ENCODE measurements at regions not wholly inside any gene's neighbourhood (a gene's known extent, or its start where the extent isn't known, plus 50 kb on each side); places are given as distances from the start of the nearest gene placed in this dataset.
A peak's percentile ranks its signal among the peaks of the same experiment; 100 is the strongest.
"Not testable (repeated sequence)": the region's sequence is repeated elsewhere in the genome, so short reads cannot be mapped to it uniquely, and the experiment has no call there.

DNA sequence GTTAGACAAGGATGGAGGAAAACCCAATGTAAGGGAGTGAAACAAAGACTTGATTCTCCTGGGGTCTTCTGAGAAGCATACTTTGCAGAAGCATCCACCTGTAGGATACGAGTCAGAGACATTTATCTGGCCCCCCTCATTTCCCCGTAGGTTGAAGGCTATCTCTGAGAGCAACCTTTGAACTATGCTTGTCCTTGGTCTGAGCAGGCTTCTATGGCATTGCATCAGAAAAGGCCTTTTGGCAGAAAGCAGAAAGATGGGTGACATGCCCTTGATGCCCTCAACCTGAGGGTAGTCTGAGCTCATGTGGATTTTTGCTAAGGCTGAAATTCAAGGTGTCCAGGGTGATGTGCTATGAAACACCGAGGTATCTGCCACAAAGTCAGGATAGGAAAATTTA, 131.6 kb upstream of the SGO1 start:
- no peak for DNase-seq

DNA sequence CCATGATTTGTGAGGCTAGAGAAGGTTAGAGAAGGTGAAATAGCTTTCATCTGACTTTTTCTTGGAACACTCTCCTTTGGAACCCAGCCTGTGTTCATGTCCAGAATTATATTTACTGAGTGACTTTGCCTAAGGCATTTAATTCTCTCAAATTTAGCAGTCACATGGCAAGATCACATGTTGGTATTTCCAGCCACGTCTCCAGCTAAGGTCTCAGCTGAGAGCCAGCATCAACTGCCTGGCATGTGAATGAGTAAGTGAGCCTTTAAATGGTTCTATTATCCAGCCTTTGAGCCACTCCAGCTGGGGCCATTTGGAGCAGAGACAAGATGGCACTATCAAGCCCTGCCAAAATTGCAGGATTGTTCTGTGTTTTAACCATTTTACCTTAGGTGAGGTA, 130.2 kb upstream of the SGO1 start:
- DNase-seq: no peak

- peak; percentile 80 for DNase-seq
Observed at GRCh38 chr3:20310629-20311028, 124.6 kb upstream of the SGO1 start.

- DNase-seq: no peak
Observed at GRCh38 chr3:20307383-20307782, 121.4 kb upstream of the SGO1 start.

GRCh38 chr3:20305647-20306046, 119.6 kb upstream of the SGO1 start:
- no peak for DNase-seq

GRCh38 chr3:20302766-20303165, 116.8 kb upstream of the SGO1 start:
- no peak for DNase-seq

DNA sequence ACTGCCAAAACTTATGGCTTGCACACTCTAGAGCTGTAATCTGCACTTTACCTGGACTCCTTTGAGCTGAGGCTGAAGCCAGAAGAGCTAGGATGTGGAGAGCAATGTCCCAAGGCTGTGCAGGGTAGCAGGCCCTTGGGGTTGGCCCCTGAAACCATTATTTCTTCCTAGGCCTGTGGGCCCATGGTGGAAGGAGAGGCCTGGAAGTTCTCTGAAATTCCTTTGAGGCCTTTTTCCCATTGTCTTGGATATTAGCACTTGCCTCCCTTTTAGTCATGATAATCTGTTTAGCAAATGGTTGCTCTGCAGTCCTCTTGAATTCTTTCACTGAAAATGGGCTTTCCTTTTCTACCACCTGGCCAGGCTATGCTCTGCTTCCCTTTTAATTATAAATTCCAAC, 102.0 kb upstream of the SGO1 start:
- DNase-seq: no peak

DNA sequence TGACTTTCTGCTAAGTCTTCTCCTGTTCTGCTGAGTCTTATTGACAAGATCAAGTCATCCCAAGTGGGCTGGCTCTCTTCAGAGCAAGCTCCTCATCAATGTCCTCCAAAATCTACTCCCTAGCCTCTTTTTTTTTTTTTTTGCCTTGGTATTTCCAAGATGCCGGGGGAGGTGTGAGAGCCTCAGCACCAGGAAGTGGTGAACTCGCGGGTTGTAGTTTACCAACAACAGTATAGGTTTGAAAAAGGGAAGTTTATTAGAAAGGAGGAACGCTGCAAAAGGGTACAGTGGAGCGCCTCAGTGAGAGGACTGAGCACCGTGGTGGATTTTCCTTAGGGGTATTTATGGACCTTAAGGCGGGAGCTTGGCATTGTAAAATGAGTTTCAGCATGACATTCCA, 94.3 kb upstream of the SGO1 start:
- no peak for DNase-seq

GRCh38 chr3:20265977-20266376, 80.0 kb upstream of the SGO1 start:
- not testable (repeated sequence) for DNase-seq

- DNase-seq: no peak
Observed at GRCh38 chr3:20264900-20265567, 79.0 kb upstream of the SGO1 start.

DNA sequence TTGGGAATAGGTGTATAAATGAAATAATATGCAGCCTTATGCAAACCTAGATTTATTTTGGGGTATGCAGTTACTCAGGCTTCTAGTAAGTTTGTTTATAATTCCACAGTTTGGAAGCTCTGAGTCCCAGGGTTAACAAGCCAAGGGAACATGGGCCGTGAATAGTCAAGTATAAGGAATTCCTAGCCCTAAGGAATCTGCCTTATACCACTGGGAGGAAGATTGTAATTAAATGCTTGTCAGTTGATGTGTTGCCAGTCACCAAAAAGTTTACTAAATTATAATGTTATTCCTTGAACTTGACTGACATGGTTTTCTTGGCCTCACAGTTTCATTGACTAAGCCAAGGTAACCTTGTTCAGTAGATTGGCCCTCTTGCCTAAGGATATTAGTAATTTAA, 72.4 kb upstream of the SGO1 start:
- no peak for DNase-seq

DNA sequence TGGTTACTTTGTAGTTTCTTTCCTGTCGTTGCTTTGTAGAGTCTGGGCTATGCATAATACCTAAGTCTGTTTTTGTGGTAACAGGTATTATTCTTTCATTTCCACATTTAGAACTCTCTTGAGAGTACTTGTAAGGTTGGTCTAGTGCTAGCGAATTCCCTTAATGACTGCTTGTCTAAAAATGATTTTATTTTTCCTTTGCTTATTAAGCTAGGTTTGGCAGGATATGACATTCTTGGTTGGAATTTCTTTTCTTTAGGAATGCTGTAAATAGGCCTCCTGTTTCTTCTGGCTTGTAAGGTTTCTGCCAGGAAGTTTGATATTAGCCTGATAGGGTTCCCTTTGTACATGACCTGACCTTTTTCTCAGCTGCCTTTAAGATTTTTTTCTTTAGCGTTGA, 70.1 kb upstream of the SGO1 start:
- no peak for DNase-seq

DNA sequence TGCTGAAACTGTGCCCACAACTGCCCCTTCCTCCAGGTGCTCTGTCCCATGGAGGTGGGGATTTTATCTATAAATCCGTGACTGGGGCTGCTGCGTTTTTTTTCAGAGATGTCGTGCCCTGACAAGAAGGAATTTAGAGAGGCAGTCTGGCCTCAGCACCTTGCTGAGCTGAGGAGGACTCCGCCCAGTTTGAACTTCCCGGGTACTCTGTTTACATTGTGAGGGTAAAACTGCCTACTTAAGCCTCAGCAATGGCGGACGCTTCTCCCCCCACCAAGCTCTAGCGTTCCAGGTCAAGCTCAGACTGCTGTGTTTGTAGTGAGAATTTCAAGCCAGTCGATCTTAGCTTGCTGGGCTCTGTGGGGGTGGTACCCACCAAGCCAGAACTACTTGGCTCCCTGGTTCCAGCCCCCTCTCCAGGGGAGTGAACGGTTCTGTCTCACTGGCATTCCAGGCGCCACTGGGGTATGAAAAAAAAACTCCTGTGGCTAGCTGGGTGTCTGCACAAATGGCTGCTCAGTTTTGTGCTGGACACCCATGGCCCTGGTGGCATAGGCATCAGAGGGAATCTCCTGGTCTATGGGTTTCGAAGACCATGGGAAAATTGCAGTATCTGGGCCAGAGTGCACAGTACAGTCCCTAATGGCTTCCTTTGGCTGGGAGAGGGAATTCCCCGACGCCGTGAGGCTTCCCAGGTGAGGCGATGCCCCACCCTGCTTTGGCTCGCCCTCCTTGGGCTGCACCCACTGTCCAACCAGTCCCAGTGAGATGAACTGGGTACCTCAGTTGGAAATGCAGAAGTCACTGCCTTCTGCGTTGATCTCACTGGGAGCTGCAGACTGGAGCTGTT, 68.5 kb upstream of the SGO1 start:
- DNase-seq: no peak

- no peak for DNase-seq
Observed at GRCh38 chr3:20250786-20251185, 64.8 kb upstream of the SGO1 start.

DNA sequence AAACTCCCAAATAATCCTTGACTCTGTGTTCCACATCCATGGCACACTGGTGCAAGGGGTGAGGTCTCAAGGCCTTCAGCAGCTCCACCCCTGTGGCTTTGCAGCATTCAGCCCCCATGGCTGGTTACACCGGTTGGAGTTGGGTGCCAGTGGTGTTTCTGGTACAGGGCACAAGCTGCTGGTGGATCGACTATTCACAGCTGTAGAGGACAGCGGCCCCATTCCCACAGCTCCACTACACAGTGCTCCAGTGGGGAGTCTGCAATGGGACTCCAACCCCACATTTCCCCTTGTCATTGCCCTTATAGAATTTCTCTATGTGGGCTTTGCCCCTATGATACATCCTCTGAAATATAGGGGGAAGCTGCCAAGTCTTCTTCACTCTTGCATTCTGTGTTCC, 64.3 kb upstream of the SGO1 start:
- no peak for DNase-seq

GRCh38 chr3:20246662-20247061, 60.7 kb upstream of the SGO1 start:
- DNase-seq: no peak

GRCh38 chr3:20245781-20246180, 59.8 kb upstream of the SGO1 start:
- DNase-seq: no peak

- DNase-seq: no peak
Observed at GRCh38 chr3:20240154-20240883, 54.3 kb upstream of the SGO1 start.

DNA sequence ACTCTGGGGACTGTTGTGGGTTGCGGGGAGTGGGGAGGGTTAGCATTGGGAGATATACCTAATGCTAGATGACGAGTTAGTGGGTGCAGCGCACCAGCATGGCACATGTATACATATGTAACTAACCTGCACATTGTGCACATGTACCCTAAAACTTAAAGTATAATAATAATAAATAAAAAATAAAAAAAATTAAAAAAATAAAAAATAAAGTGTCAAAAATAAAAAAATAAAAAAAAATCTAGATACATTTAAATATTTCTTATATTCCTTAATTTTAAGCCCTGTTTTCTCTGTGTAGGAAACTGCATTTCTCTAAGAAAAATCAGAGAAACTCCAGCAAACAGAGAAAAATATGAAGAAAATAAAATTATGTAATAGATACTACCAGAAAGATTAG, 52.2 kb upstream of the SGO1 start:
- not testable (repeated sequence) for DNase-seq

- DNase-seq: no peak
Observed at GRCh38 chr3:20236603-20237002, 50.6 kb upstream of the SGO1 start.

Measured in femur (tissue), 1 donor.